ENCODE measurements at regions not wholly inside any gene's neighbourhood (a gene's known extent, or its start where the extent isn't known, plus 50 kb on each side); places are given as distances from the start of the nearest gene placed in this dataset.

GRCh38 chr18:56189615-56190014 is 448.8 kb downstream of the TXNL1 start:
- TF ChIP-seq CTCF (IDR thresholded peaks at IDR 0.05) (no peak), TCF7L2 (IDR thresholded peaks at IDR 0.05; ENCODE audit: low read depth, low read length) (no peak), REST (IDR thresholded peaks at IDR 0.05; ENCODE audit: insufficient read depth in 1 of 2, low read depth in 2 of 2, low read length in 1 of 2) (no peak)

All from Panc1 (cell line).